HepG2 (cell line): ENCODE measurements at regions not wholly inside any gene's neighbourhood (a gene's known extent, or its start where the extent isn't known, plus 50 kb on each side); places are given as distances from the start of the nearest gene placed in this dataset.
A peak's percentile ranks its signal among the peaks of the same experiment; 100 is the strongest.

ENCODE experiments used
- HNRNPUL1 ChIP-seq: fragments of 200-400 bp; formaldehyde crosslinking; IDR thresholded peaks from 2 replicates; pipeline ENCODE4 v1.6.1; 2017; ENCODE audit warnings: low read depth, mild to moderate bottlenecking, low read length, moderate library complexity
- PTBP1 ChIP-seq: fragments of 200-400 bp; formaldehyde crosslinking; IDR thresholded peaks from 2 replicates; pipeline ENCODE4 v1.6.1; 2018; ENCODE audit warnings: low read length, low read depth; ENCODE audit not compliant: poor library complexity, severe bottlenecking
- ZNF550 ChIP-seq: sonication (generic); formaldehyde crosslinking; IDR thresholded peaks from 2 replicates; pipeline ENCODE4 v1.4.0; 2020; ENCODE audit warnings: mild to moderate bottlenecking, missing genetic modification reagents, borderline replicate concordance
- ZNF567 ChIP-seq: sonication (generic); formaldehyde crosslinking; IDR thresholded peaks from 2 replicates; pipeline ENCODE4 v1.8.1; 2023; ENCODE audit warnings: mild to moderate bottlenecking, missing genetic modification reagents, borderline replicate concordance
- ZNF598 ChIP-seq: sonication (generic); formaldehyde crosslinking; IDR thresholded peaks from 2 replicates; pipeline ENCODE4 v1.5.1; 2020; ENCODE audit warnings: mild to moderate bottlenecking, missing genetic modification reagents, borderline replicate concordance
- TF ChIP-seq, protein P1 (sequence below): sonication (generic); formaldehyde crosslinking; IDR thresholded peaks from 2 replicates; pipeline ENCODE4 v1.4.0; 2020; ENCODE audit warnings: missing genetic modification reagents, borderline replicate concordance
- TF ChIP-seq, protein P2 (sequence below): sonication (generic); formaldehyde crosslinking; IDR thresholded peaks from 2 replicates; pipeline ENCODE4 v1.4.0; 2020; ENCODE audit warnings: mild to moderate bottlenecking, missing genetic modification reagents
- TF ChIP-seq, protein P3 (sequence below): sonication (generic); formaldehyde crosslinking; IDR thresholded peaks from 2 replicates; pipeline ENCODE4 v1.4.0; 2020; ENCODE audit warnings: missing genetic modification reagents
- TF ChIP-seq, protein P4 (sequence below): sonication (generic); formaldehyde crosslinking; IDR thresholded peaks from 2 replicates; pipeline ENCODE4 v1.5.1; 2020; ENCODE audit warnings: mild to moderate bottlenecking, missing genetic modification reagents, moderate library complexity
- TF ChIP-seq, protein P5 (sequence below): sonication (generic); formaldehyde crosslinking; IDR thresholded peaks from 2 replicates; pipeline ENCODE4 v1.9.0; 2021; ENCODE audit warnings: missing genetic modification reagents, borderline replicate concordance
- TF ChIP-seq, protein P6 (sequence below): IDR thresholded peaks from 2 replicates; pipeline ENCODE4 v1.6.1; 2016; ENCODE audit warnings: low read depth, missing genetic modification reagents, missing compliant biosample characterization

DNA sequence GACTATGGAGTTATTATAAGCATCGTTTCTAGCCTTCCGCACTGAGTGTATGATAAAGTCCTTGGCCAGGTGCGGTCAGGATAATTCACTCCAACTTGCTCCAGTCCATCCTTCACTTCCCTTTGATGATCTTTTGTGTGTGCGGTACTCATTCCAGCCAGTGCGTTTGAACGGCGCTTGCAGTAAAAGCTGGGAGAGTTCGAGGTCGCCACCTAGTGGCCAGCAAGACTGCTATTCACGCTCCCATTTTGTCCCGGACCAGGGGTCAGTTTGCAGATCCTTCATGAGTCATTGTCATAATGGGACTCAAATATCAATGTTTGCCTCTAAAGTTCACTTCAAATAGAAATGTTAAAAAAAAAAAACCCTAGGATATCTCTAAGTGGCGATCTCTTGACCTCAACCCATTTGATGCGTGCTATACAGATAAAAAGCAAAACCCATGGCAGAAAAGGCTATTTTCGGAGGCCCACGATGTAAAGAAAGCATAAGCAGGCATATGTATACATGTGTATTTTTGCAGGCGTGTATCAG, 417.1 kb downstream of the TMEM114 start (continued):
- TF ChIP-seq HNRNPUL1 = no peak
- TF ChIP-seq, protein P1, sequence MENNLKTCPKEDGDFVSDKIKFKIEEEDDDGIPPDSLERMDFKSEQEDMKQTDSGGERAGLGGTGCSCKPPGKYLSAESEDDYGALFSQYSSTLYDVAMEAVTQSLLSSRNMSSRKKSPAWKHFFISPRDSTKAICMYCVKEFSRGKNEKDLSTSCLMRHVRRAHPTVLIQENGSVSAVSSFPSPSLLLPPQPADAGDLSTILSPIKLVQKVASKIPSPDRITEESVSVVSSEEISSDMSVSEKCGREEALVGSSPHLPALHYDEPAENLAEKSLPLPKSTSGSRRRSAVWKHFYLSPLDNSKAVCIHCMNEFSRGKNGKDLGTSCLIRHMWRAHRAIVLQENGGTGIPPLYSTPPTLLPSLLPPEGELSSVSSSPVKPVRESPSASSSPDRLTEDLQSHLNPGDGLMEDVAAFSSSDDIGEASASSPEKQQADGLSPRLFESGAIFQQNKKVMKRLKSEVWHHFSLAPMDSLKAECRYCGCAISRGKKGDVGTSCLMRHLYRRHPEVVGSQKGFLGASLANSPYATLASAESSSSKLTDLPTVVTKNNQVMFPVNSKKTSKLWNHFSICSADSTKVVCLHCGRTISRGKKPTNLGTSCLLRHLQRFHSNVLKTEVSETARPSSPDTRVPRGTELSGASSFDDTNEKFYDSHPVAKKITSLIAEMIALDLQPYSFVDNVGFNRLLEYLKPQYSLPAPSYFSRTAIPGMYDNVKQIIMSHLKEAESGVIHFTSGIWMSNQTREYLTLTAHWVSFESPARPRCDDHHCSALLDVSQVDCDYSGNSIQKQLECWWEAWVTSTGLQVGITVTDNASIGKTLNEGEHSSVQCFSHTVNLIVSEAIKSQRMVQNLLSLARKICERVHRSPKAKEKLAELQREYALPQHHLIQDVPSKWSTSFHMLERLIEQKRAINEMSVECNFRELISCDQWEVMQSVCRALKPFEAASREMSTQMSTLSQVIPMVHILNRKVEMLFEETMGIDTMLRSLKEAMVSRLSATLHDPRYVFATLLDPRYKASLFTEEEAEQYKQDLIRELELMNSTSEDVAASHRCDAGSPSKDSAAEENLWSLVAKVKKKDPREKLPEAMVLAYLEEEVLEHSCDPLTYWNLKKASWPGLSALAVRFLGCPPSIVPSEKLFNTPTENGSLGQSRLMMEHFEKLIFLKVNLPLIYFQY (CRISPR knock-in tag) = no peak
- TF ChIP-seq, protein P2, sequence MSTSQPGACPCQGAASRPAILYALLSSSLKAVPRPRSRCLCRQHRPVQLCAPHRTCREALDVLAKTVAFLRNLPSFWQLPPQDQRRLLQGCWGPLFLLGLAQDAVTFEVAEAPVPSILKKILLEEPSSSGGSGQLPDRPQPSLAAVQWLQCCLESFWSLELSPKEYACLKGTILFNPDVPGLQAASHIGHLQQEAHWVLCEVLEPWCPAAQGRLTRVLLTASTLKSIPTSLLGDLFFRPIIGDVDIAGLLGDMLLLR = no peak
- TF ChIP-seq, protein P3, sequence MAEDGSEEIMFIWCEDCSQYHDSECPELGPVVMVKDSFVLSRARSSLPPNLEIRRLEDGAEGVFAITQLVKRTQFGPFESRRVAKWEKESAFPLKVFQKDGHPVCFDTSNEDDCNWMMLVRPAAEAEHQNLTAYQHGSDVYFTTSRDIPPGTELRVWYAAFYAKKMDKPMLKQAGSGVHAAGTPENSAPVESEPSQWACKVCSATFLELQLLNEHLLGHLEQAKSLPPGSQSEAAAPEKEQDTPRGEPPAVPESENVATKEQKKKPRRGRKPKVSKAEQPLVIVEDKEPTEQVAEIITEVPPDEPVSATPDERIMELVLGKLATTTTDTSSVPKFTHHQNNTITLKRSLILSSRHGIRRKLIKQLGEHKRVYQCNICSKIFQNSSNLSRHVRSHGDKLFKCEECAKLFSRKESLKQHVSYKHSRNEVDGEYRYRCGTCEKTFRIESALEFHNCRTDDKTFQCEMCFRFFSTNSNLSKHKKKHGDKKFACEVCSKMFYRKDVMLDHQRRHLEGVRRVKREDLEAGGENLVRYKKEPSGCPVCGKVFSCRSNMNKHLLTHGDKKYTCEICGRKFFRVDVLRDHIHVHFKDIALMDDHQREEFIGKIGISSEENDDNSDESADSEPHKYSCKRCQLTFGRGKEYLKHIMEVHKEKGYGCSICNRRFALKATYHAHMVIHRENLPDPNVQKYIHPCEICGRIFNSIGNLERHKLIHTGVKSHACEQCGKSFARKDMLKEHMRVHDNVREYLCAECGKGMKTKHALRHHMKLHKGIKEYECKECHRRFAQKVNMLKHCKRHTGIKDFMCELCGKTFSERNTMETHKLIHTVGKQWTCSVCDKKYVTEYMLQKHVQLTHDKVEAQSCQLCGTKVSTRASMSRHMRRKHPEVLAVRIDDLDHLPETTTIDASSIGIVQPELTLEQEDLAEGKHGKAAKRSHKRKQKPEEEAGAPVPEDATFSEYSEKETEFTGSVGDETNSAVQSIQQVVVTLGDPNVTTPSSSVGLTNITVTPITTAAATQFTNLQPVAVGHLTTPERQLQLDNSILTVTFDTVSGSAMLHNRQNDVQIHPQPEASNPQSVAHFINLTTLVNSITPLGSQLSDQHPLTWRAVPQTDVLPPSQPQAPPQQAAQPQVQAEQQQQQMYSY = no peak
- no peak for TF ChIP-seq ZNF598 (CRISPR knock-in tag)
- TF ChIP-seq ZNF567 (CRISPR knock-in tag) = peak; percentile 96
- TF ChIP-seq, protein P4, sequence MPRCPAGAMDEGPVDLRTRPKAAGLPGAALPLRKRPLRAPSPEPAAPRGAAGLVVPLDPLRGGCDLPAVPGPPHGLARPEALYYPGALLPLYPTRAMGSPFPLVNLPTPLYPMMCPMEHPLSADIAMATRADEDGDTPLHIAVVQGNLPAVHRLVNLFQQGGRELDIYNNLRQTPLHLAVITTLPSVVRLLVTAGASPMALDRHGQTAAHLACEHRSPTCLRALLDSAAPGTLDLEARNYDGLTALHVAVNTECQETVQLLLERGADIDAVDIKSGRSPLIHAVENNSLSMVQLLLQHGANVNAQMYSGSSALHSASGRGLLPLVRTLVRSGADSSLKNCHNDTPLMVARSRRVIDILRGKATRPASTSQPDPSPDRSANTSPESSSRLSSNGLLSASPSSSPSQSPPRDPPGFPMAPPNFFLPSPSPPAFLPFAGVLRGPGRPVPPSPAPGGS (CRISPR knock-in tag) = no peak
- TF ChIP-seq, protein P5, sequence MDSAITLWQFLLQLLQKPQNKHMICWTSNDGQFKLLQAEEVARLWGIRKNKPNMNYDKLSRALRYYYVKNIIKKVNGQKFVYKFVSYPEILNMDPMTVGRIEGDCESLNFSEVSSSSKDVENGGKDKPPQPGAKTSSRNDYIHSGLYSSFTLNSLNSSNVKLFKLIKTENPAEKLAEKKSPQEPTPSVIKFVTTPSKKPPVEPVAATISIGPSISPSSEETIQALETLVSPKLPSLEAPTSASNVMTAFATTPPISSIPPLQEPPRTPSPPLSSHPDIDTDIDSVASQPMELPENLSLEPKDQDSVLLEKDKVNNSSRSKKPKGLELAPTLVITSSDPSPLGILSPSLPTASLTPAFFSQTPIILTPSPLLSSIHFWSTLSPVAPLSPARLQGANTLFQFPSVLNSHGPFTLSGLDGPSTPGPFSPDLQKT (CRISPR knock-in tag) = no peak
- TF ChIP-seq, protein P6, sequence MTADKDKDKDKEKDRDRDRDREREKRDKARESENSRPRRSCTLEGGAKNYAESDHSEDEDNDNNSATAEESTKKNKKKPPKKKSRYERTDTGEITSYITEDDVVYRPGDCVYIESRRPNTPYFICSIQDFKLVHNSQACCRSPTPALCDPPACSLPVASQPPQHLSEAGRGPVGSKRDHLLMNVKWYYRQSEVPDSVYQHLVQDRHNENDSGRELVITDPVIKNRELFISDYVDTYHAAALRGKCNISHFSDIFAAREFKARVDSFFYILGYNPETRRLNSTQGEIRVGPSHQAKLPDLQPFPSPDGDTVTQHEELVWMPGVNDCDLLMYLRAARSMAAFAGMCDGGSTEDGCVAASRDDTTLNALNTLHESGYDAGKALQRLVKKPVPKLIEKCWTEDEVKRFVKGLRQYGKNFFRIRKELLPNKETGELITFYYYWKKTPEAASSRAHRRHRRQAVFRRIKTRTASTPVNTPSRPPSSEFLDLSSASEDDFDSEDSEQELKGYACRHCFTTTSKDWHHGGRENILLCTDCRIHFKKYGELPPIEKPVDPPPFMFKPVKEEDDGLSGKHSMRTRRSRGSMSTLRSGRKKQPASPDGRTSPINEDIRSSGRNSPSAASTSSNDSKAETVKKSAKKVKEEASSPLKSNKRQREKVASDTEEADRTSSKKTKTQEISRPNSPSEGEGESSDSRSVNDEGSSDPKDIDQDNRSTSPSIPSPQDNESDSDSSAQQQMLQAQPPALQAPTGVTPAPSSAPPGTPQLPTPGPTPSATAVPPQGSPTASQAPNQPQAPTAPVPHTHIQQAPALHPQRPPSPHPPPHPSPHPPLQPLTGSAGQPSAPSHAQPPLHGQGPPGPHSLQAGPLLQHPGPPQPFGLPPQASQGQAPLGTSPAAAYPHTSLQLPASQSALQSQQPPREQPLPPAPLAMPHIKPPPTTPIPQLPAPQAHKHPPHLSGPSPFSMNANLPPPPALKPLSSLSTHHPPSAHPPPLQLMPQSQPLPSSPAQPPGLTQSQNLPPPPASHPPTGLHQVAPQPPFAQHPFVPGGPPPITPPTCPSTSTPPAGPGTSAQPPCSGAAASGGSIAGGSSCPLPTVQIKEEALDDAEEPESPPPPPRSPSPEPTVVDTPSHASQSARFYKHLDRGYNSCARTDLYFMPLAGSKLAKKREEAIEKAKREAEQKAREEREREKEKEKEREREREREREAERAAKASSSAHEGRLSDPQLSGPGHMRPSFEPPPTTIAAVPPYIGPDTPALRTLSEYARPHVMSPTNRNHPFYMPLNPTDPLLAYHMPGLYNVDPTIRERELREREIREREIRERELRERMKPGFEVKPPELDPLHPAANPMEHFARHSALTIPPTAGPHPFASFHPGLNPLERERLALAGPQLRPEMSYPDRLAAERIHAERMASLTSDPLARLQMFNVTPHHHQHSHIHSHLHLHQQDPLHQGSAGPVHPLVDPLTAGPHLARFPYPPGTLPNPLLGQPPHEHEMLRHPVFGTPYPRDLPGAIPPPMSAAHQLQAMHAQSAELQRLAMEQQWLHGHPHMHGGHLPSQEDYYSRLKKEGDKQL = peak; percentile 72; the same call in 1 of the 2 replicates
- no peak for TF ChIP-seq PTBP1
- TF ChIP-seq ZNF550 (CRISPR knock-in tag) = peak; percentile 72; the same call in 1 of the 2 replicates
